GM19239 (cell line): ENCODE measurements at regions not wholly inside any gene's neighbourhood (a gene's known extent, or its start where the extent isn't known, plus 50 kb on each side); places are given as distances from the start of the nearest gene placed in this dataset.
"Not testable (repeated sequence)": the region's sequence is repeated elsewhere in the genome, so short reads cannot be mapped to it uniquely, and the experiment has no call there.

Experiments
- DNase-seq: peaks from one replicate; pipeline ENCODE4 v3.0.0; 2011; ENCODE audit warnings: low spot score; ENCODE audit not compliant: insufficient read length
- FAIRE-seq: peaks from 2 replicates; lab custom pipeline; 2011; peaks lifted over from hg19 to GRCh38; lab: Jason Lieb, UNC

GRCh38 chr17:83156408-83156807, 77.0 kb downstream of the METRNL start:
- FAIRE-seq, result peak; percentile 18
- no peak for DNase-seq

GRCh38 chr17:83159204-83160049, 80.0 kb downstream of the METRNL start:
- FAIRE-seq (no peak), DNase-seq (no peak)

GRCh38 chr17:83160443-83161297, 81.3 kb downstream of the METRNL start:
- no peak for FAIRE-seq
- DNase-seq, result no peak

GRCh38 chr17:83161298-83162034, 82.1 kb downstream of the METRNL start:
- FAIRE-seq (no peak), DNase-seq (no peak)

- FAIRE-seq (no peak), DNase-seq (no peak)
These were observed 82.8 kb downstream of the METRNL start for GRCh38 chr17:83162035-83162745.

GRCh38 chr17:83164490-83164889, 85.1 kb downstream of the METRNL start:
- no peak for FAIRE-seq
- no peak for DNase-seq

- no peak for DNase-seq
- no peak for FAIRE-seq
These were observed 91.3 kb downstream of the METRNL start for GRCh38 chr17:83170571-83171260.

- DNase-seq (no peak), FAIRE-seq (no peak)
These were observed 92.3 kb downstream of the METRNL start for GRCh38 chr17:83171661-83172060.

- not testable (repeated sequence) for DNase-seq, FAIRE-seq
These were observed 92.7 kb downstream of the METRNL start for GRCh38 chr17:83172099-83172498.

- FAIRE-seq, DNase-seq: not testable (repeated sequence)
These were observed 93.2 kb downstream of the METRNL start for GRCh38 chr17:83172646-83173045.

GRCh38 chr17:83173180-83173913, 93.9 kb downstream of the METRNL start:
- not testable (repeated sequence) for FAIRE-seq, DNase-seq

- no peak for FAIRE-seq
- no peak for DNase-seq
These were observed 94.5 kb downstream of the METRNL start for GRCh38 chr17:83173914-83174361.

- DNase-seq, result peak; percentile 89
- FAIRE-seq, result peak; percentile 90
These were observed 95.1 kb downstream of the METRNL start for GRCh38 chr17:83174362-83175118.

GRCh38 chr17:83175119-83175821, 95.9 kb downstream of the METRNL start:
- DNase-seq (no peak), FAIRE-seq (no peak)

- no peak for FAIRE-seq
- DNase-seq, result no peak
These were observed 96.6 kb downstream of the METRNL start for GRCh38 chr17:83175822-83176622.
